Lung (tissue), 11 donors: ENCODE measurements at regions not wholly inside any gene's neighbourhood (a gene's known extent, or its start where the extent isn't known, plus 50 kb on each side); places are given as distances from the start of the nearest gene placed in this dataset.

ENCODE experiments used
- ATAC-seq: fragments of 200-7000 bp; cut with Tn5 transposase; one replicate; pipeline ENCODE4 v1.9.1; 2020; ENCODE audit warnings: moderate number of reproducible peaks; ENCODE audit not compliant: insufficient read depth, low FRiP score
- DNase-seq, 3 donors: peaks; one replicate each; pipeline ENCODE4 v3.0.0-alpha.2; 2013 to 2017
- H3K27ac ChIP-seq, 2 donors: one replicate each; pipeline ENCODE4 v1.5.1; 2013; ENCODE audit warnings: mild to moderate bottlenecking in 2 of 2, moderate library complexity in 2 of 2, control low read depth in 1 of 2, inconsistent platforms in 1 of 2, low read depth in 1 of 2, low read length in 1 of 2
- H3K27me3 ChIP-seq, 3 donors: one replicate each; pipeline ENCODE4 v1.5.1; 2013; ENCODE audit warnings: low read length in 2 of 3; ENCODE audit not compliant: control insufficient read depth in 3 of 3, insufficient read depth in 3 of 3
- H3K36me3 ChIP-seq, 4 donors: one replicate each; pipeline ENCODE4 v1.5.1; 2013; ENCODE audit warnings: low read length in 4 of 4, mild to moderate bottlenecking in 1 of 4, moderate library complexity in 1 of 4; ENCODE audit not compliant: control insufficient read depth in 4 of 4, insufficient read depth in 4 of 4
- H3K4me1 ChIP-seq, 5 donors: one replicate each; pipeline ENCODE4 v1.5.1; 2013; ENCODE audit warnings: low read length in 5 of 5, mild to moderate bottlenecking in 2 of 5, moderate library complexity in 1 of 5; ENCODE audit not compliant: control insufficient read depth in 5 of 5, insufficient read depth in 5 of 5
- H3K4me3 ChIP-seq: one replicate; pipeline ENCODE4 v1.5.1; 2013; ENCODE audit warnings: mild to moderate bottlenecking, control low read depth, moderate library complexity
- H3K9ac ChIP-seq, 2 donors: one replicate each; pipeline ENCODE4 v1.5.1; 2013; ENCODE audit warnings: low read length in 2 of 2, control low read depth in 1 of 2; ENCODE audit not compliant: insufficient read depth in 1 of 2
- H3K9me3 ChIP-seq, 4 donors: one replicate each; pipeline ENCODE4 v1.5.1; 2013; ENCODE audit warnings: low read length in 3 of 4, mild to moderate bottlenecking in 1 of 4, moderate library complexity in 1 of 4; ENCODE audit not compliant: control insufficient read depth in 4 of 4, insufficient read depth in 3 of 4
- WGBS, 2 donors: extraction: QIAGEN DNeasy Blood & Tissue Kit; methylation state at CpG; one replicate each; pipeline ENCODE4 v1.1.7; 2013; 5-methylcytosine and 5-hydroxymethylcytosine counted together
- TF ChIP-seq, protein P1 (sequence below): IDR thresholded peaks from 2 replicates; pipeline ENCODE4 v1.5.1; 2012; ENCODE audit warnings: mild to moderate bottlenecking; ENCODE audit errors: control extremely low read depth, extremely low read depth
- donor health status: control.
- donor health status: control.
- donor health status: Bipolar disorder and iron deficiency.
- donor health status: healthy.
- donor health status: DM: yes; HTN: yes; CAD: no.

DNA sequence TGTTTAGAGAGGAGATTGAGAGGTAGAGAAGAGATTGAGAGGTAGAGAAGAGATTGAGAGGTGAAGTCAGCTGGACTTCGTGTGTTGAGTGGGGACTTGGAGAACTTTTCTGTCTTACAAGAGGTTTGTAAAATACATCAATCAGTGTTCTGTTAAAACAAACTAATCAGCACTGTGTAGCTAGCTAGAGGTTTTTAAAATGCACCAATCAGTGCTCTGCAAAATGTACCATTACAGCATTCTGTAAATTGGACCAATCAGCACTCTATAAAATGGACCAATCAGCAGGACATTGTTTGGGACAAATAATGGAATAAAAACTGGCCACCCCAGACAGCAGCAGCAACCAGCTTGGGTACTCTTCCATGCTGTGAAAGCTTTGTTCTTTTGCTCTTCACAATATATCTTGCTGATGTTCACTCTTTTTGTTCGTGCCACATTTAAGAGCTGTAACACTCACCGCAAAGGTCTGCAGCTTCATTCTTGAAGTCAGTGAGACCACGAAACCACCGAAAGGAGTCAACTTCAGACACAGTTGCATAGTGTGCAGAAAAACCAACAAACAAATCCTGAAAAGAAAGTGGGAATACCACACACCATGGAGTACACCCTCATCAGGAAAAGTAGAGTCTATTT, 366.9 kb upstream of the HSFY2 start:
- no peaks in the 10 kb centered on the region for H3K9me3 ChIP-seq
- no peaks in the 10 kb centered on the region for H3K36me3 ChIP-seq
- H3K27me3 ChIP-seq = no peaks in the 10 kb centered on the region
- H3K4me3 ChIP-seq = no peak overlapping the region
- TF ChIP-seq, protein P1, sequence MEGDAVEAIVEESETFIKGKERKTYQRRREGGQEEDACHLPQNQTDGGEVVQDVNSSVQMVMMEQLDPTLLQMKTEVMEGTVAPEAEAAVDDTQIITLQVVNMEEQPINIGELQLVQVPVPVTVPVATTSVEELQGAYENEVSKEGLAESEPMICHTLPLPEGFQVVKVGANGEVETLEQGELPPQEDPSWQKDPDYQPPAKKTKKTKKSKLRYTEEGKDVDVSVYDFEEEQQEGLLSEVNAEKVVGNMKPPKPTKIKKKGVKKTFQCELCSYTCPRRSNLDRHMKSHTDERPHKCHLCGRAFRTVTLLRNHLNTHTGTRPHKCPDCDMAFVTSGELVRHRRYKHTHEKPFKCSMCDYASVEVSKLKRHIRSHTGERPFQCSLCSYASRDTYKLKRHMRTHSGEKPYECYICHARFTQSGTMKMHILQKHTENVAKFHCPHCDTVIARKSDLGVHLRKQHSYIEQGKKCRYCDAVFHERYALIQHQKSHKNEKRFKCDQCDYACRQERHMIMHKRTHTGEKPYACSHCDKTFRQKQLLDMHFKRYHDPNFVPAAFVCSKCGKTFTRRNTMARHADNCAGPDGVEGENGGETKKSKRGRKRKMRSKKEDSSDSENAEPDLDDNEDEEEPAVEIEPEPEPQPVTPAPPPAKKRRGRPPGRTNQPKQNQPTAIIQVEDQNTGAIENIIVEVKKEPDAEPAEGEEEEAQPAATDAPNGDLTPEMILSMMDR = no peak
- no peak for DNase-seq
- no peak overlapping the region for H3K9ac ChIP-seq
- no peak for ATAC-seq
- H3K4me1 ChIP-seq = no peaks in the 10 kb centered on the region
- no peak overlapping the region for H3K27ac ChIP-seq
- 86% methylated on average over 5 of the region's 5 CpGs; no CpG with 5 or more reads in 1 of the 2 donors for WGBS, 2 donors

DNA sequence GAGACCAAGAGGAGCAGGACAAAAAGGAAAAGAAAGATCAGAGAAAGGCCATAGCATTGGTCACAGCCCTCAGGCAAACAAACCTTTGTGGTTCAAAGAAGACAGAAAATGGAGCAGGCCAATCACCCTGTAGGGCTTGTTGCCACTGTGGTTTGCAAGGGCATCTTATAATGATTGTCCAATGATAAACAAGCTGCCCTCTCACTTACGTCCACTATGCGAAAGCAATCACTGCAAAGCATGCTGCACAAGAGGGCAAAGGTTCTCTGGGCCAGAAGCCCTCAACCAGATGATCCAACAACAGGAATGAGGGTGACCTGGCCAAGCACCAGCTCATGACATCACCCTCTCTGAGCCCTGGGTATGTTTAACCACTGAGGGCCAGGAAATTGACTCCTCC, 360.9 kb upstream of the HSFY2 start:
- H3K27me3 ChIP-seq = no peaks in the 10 kb centered on the region
- no peak overlapping the region for H3K9ac ChIP-seq
- WGBS, 2 donors = 77% methylated on average over 2 of the region's 2 CpGs; no CpG with 5 or more reads in 1 of the 2 donors
- H3K4me3 ChIP-seq = no peak overlapping the region
- TF ChIP-seq, protein P1 = no peak
- H3K36me3 ChIP-seq = no peaks in the 10 kb centered on the region
- no peak overlapping the region for H3K27ac ChIP-seq
- ATAC-seq (no peak), DNase-seq (no peak)
- H3K4me1 ChIP-seq = no peaks in the 10 kb centered on the region
- H3K9me3 ChIP-seq = no peaks in the 10 kb centered on the region

DNA sequence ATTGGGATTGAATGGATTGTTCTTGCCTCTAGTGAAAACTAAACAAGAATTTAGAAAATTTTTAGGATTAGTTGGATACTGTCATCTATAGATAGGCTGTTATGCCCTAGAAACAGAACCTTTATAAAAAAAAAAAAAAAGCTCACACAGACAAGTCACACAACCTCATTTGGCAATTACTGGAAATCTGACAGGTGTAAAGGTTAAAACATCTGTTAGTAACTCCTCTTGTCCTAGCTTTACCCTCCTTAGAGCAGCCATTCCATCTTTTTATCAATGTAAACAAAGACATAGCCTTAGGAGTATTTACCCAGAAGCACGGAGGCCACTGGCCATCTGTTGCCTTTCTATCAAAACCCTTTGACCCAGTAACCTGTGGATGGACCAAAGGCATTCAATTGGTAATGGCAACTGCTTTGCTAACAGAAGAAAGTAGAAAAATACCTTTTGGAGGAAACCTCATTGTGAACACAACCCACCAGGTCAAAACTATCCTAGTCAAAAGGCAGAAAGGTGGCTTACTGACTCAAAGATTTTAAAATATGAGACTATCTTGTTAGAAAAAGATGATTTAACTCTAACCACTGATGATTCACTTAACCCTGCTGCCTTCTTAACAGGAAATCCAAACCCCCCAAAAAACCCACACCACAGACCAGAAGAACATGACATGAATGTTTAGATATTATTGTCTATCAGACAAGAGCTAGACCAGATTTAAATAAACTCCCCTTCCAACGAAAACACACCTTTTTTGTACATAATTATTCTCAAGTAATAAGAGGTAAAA, 357.2 kb upstream of the HSFY2 start:
- no peak overlapping the region for H3K9ac ChIP-seq
- no peaks in the 10 kb centered on the region for H3K4me1 ChIP-seq
- ATAC-seq (no peak), DNase-seq (no peak)
- no peak overlapping the region for H3K4me3 ChIP-seq
- TF ChIP-seq, protein P1 = no peak
- H3K27me3 ChIP-seq = no peaks in the 10 kb centered on the region
- H3K9me3 ChIP-seq = no peaks in the 10 kb centered on the region
- no peak overlapping the region for H3K27ac ChIP-seq
- no peaks in the 10 kb centered on the region for H3K36me3 ChIP-seq
- 47% methylated on average over 2 of the region's 2 CpGs; no CpG with 5 or more reads in 1 of the 2 donors for WGBS, 2 donors
